SU-DHL-6 (cell line): ENCODE measurements at regions not wholly inside any gene's neighbourhood (a gene's known extent, or its start where the extent isn't known, plus 50 kb on each side); places are given as distances from the start of the nearest gene placed in this dataset.

Experiments
- H2AFZ ChIP-seq: fragments of 200-600 bp; sonication (generic); 2 replicates; pipeline ENCODE4 v1.6.1; 2014; ENCODE audit warnings: low read depth, mild to moderate bottlenecking, moderate library complexity, mixed read lengths, antibody characterized with exemption, low read length; ENCODE audit not compliant: severe bottlenecking
- H3F3A ChIP-seq: fragments of 200-600 bp; shearing (Covaris generic); 2 replicates; pipeline ENCODE4 v1.6.0; 2016; ENCODE audit warnings: antibody characterized with exemption, mild to moderate bottlenecking; ENCODE audit not compliant: insufficient read depth
- H3K27ac ChIP-seq: fragments of 200-600 bp; sonication (generic); 2 replicates; pipeline ENCODE4 v1.5.1; 2016; ENCODE audit warnings: low read depth, mild to moderate bottlenecking, low read length, moderate library complexity, mixed read lengths
- H3K27me3 ChIP-seq: fragments of 200-600 bp; sonication (generic), shearing (Covaris generic); 2 replicates; pipeline ENCODE4 v1.6.0; 2014; ENCODE audit warnings: mild to moderate bottlenecking, low read length
- H3K36me3 ChIP-seq: fragments of 200-600 bp; sonication (generic); 2 replicates; pipeline ENCODE4 v1.6.1; 2014; ENCODE audit warnings: mild to moderate bottlenecking, low read length, mixed read lengths
- H3K4me2 ChIP-seq: fragments of 300-600, 200-600 bp; shearing (Covaris generic), sonication (generic); 2 replicates; pipeline ENCODE4 v1.6.0; 2014; ENCODE audit warnings: low read length, low read depth, mild to moderate bottlenecking; ENCODE audit not compliant: poor library complexity, severe bottlenecking
- H3K4me3 ChIP-seq: fragments of 200-600 bp; sonication (generic); 2 replicates; pipeline ENCODE4 v1.5.1; 2014; ENCODE audit warnings: antibody characterized with exemption, low read length, mild to moderate bottlenecking, mixed read lengths; ENCODE audit not compliant: insufficient read depth, poor library complexity, severe bottlenecking
- H3K79me2 ChIP-seq: fragments of 200-600 bp; sonication (generic); 2 replicates; pipeline ENCODE4 v1.6.1; 2014; ENCODE audit warnings: mild to moderate bottlenecking, low read length, moderate library complexity; ENCODE audit not compliant: insufficient read depth
- H3K9ac ChIP-seq: fragments of 200-600 bp; sonication (generic); 2 replicates; pipeline ENCODE4 v1.7.0; 2014; ENCODE audit warnings: mild to moderate bottlenecking, low read length
- H3K9me2 ChIP-seq: fragments of 200-600 bp; sonication (generic); replicated peaks from 2 replicates; pipeline ENCODE4 v1.6.1; 2014; ENCODE audit warnings: low read length; ENCODE audit not compliant: insufficient read depth
- H3K9me3 ChIP-seq: fragments of 200-600 bp; sonication (generic); 2 replicates; pipeline ENCODE4 v1.6.1; 2014; ENCODE audit warnings: low read length, mixed read lengths; ENCODE audit not compliant: insufficient read depth
- H4K20me1 ChIP-seq: fragments of 200-600 bp; sonication (generic); 2 replicates; pipeline ENCODE4 v1.6.1; 2014; ENCODE audit warnings: low read depth, mild to moderate bottlenecking, antibody characterized with exemption, low read length, moderate library complexity, mixed read lengths
- CTCF ChIP-seq: fragments of 200-600 bp; sonication (generic); IDR thresholded peaks from one replicate; pipeline ENCODE4 v1.5.1; 2017; ENCODE audit warnings: antibody characterized with exemption, mild to moderate bottlenecking, low read length, moderate library complexity; ENCODE audit not compliant: insufficient read depth, poor library complexity, severe bottlenecking
- EZH2phosphoT487 ChIP-seq: fragments of 200-600 bp; sonication (generic), shearing (Covaris generic); conservative IDR thresholded peaks from 2 replicates; pipeline ENCODE4 v1.6.1; 2018; ENCODE audit warnings: mild to moderate bottlenecking, antibody characterized with exemption, low read length, moderate library complexity, mixed read lengths

DNA sequence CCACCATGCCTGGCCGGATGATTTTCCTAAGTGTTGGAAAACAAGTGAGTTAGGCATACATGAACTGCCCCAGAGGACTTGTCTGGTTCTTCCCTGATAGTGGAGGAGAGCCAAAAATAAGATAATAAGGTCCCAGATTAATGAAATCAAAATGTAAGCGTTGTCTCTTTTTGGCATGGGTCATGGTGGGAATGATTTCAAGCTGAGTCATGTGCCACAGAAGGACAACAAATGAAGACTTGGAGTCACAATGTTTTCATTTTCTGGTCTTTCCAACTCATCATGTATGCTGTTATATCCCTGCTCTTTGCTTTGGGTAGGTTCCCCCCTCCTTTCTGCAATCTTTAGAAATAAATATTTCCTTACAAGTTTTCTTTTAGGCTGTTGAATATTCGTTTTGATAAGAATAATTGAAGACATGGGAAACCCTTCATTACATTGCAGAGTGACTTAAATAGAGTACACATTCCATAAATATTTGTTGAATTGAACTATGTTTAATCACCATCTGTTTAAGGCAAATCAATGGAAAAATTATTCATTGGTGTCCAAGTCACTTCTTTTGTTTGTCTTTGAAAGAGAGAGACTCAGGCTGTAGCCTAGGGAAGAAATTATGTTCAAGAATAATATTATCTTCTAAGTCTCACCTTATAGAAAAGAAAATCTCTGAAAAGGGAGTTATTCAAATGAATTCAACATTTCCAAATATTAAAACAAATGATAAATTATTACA lies 196.3 kb downstream of the CSNK1G3 start:
- no peak overlapping the region for H3K4me2 ChIP-seq
- H2AFZ ChIP-seq, result no peak overlapping the region
- H3K79me2 ChIP-seq, result no peaks in the 10 kb centered on the region
- no peaks in the 10 kb centered on the region for H3F3A ChIP-seq
- H3K9ac ChIP-seq, result no peak overlapping the region
- H3K27me3 ChIP-seq, result no peaks in the 10 kb centered on the region
- TF ChIP-seq CTCF (no peak), EZH2phosphoT487 (no peak)
- no peaks in the 10 kb centered on the region for H3K9me3 ChIP-seq
- H4K20me1 ChIP-seq, result no peaks in the 10 kb centered on the region
- no peaks in the 10 kb centered on the region for H3K9me2 ChIP-seq
- H3K27ac ChIP-seq, result no peak overlapping the region
- no peak overlapping the region for H3K4me3 ChIP-seq
- H3K36me3 ChIP-seq, result peaks cover 3% of the 10 kb centered on the region; the same call in 1 of the 2 replicates

- no peaks in the 10 kb centered on the region for H3F3A ChIP-seq
- TF ChIP-seq EZH2phosphoT487 (no peak), CTCF (no peak)
- H3K4me2 ChIP-seq, result no peak overlapping the region
- H2AFZ ChIP-seq, result peak overlapping the region; percentile 23
- H3K9me2 ChIP-seq, result no peaks in the 10 kb centered on the region
- H3K9ac ChIP-seq, result no peak overlapping the region
- H3K9me3 ChIP-seq, result no peaks in the 10 kb centered on the region
- H3K4me3 ChIP-seq, result no peak overlapping the region
- no peaks in the 10 kb centered on the region for H4K20me1 ChIP-seq
- peaks cover 3% of the 10 kb centered on the region; the same call in 1 of the 2 replicates for H3K36me3 ChIP-seq
- H3K27ac ChIP-seq, result no peak overlapping the region
- H3K27me3 ChIP-seq, result no peaks in the 10 kb centered on the region
- no peaks in the 10 kb centered on the region for H3K79me2 ChIP-seq
Measured at GRCh38 chr5:123706531-123706930, 194.6 kb downstream of the CSNK1G3 start.

DNA sequence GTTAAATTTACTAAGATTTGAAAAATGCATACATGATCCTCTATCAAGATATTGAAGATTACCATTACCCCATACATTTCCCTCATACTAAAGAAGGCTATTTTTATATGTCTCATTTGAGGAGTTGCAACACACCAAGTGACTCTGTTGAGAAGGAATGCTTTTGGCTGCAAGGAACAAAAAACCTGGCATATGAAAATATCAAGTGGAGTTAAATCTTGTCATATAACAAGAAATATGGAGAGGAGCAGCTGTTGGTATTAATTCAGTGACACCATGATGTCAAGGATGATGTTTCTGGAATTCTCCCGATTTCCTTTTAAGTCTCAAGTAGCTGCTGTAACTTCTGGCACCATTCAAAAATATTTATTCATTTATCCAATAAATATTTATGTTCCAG lies 193.8 kb downstream of the CSNK1G3 start:
- Histone ChIP-seq H2AFZ (no peak overlapping the region), H4K20me1 (no peaks in the 10 kb centered on the region), H3K27me3 (no peaks in the 10 kb centered on the region), H3K27ac (no peak overlapping the region), H3F3A (no peaks in the 10 kb centered on the region), H3K79me2 (no peaks in the 10 kb centered on the region), H3K36me3 (peaks cover 3% of the 10 kb centered on the region; the same call in 1 of the 2 replicates), H3K4me2 (no peak overlapping the region), H3K4me3 (no peak overlapping the region), H3K9ac (no peak overlapping the region), H3K9me2 (no peaks in the 10 kb centered on the region), H3K9me3 (no peaks in the 10 kb centered on the region)
- TF ChIP-seq EZH2phosphoT487 (no peak), CTCF (no peak)
